GM18868 (cell line): ENCODE measurements at regions not wholly inside any gene's neighbourhood (a gene's known extent, or its start where the extent isn't known, plus 50 kb on each side); places are given as distances from the start of the nearest gene placed in this dataset.
"Not testable (repeated sequence)": the region's sequence is repeated elsewhere in the genome, so short reads cannot be mapped to it uniquely, and the experiment has no call there.

Experiments used
- ATAC-seq: cut with Tn5 transposase; IDR thresholded peaks from one replicate; pipeline ENCODE4 v1.9.1; 2021; ENCODE audit warnings: mild to moderate bottlenecking, moderate library complexity; ENCODE audit not compliant: unreplicated experiment

GRCh38 chr9:2391509-2392132, 230.0 kb upstream of the VLDLR start:
- not testable (repeated sequence) for ATAC-seq

GRCh38 chr9:2394087-2394741, 227.4 kb upstream of the VLDLR start:
- not testable (repeated sequence) for ATAC-seq

- no peak for ATAC-seq
Measured at GRCh38 chr9:2395814-2396612, 225.6 kb upstream of the VLDLR start.

- no peak for ATAC-seq
Measured at GRCh38 chr9:2396622-2397285, 224.8 kb upstream of the VLDLR start.

GRCh38 chr9:2397875-2398274, 223.7 kb upstream of the VLDLR start:
- not testable (repeated sequence) for ATAC-seq

GRCh38 chr9:2401746-2402145, 219.8 kb upstream of the VLDLR start:
- not testable (repeated sequence) for ATAC-seq

GRCh38 chr9:2403701-2404100, 217.9 kb upstream of the VLDLR start:
- no peak for ATAC-seq

GRCh38 chr9:2406252-2406651, 215.3 kb upstream of the VLDLR start:
- no peak for ATAC-seq

- ATAC-seq: no peak
Measured at GRCh38 chr9:2407450-2407849, 214.1 kb upstream of the VLDLR start.

- no peak for ATAC-seq
Measured at GRCh38 chr9:2411459-2412215, 209.9 kb upstream of the VLDLR start.

GRCh38 chr9:2413160-2413805, 208.3 kb upstream of the VLDLR start:
- no peak for ATAC-seq

GRCh38 chr9:2414465-2414864, 207.1 kb upstream of the VLDLR start:
- no peak for ATAC-seq

- ATAC-seq: no peak
Measured at GRCh38 chr9:2415326-2415725, 206.3 kb upstream of the VLDLR start.

- no peak for ATAC-seq
Measured at GRCh38 chr9:2417730-2418129, 203.9 kb upstream of the VLDLR start.

GRCh38 chr9:2418619-2419018, 203.0 kb upstream of the VLDLR start:
- ATAC-seq: no peak

GRCh38 chr9:2419347-2419746, 202.2 kb upstream of the VLDLR start:
- no peak for ATAC-seq

- no peak for ATAC-seq
Measured at GRCh38 chr9:2420543-2420942, 201.0 kb upstream of the VLDLR start.

- ATAC-seq: no peak
Measured at GRCh38 chr9:2424619-2425033, 197.0 kb upstream of the VLDLR start.

GRCh38 chr9:2425676-2426075, 195.9 kb upstream of the VLDLR start:
- no peak for ATAC-seq
